Natural killer cell (primary cell): ENCODE measurements at regions not wholly inside any gene's neighbourhood (a gene's known extent, or its start where the extent isn't known, plus 50 kb on each side); places are given as distances from the start of the nearest gene placed in this dataset.
A peak's percentile ranks its signal among the peaks of the same experiment; 100 is the strongest.

Experiments
- ATAC-seq, 3 donors: fragments of 150-1000 bp in 2 of 3; fragments of 200-7000 bp in 1 of 3; cut with Tn5 transposase; 1 replicate in 1 of 3; 2 replicates in 2 of 3; pipeline ENCODE4 v1.10.0; 2021; ENCODE audit warnings: mild to moderate bottlenecking in 2 of 3, moderate library complexity in 2 of 3
- DNase-seq, 2 donors: peaks; one replicate each; pipeline versions ENCODE4 v3.0.0 to v3.0.0-alpha.2; 2013 to 2021; ENCODE audit warnings: mixed read lengths in 1 of 2
- H3K27ac ChIP-seq: one replicate; pipeline ENCODE4 v1.5.1; 2013; ENCODE audit warnings: mild to moderate bottlenecking, low read length
- H3K27me3 ChIP-seq: one replicate; pipeline ENCODE4 v1.6.1; 2013; ENCODE audit warnings: low read length; ENCODE audit not compliant: control insufficient read depth, insufficient read depth
- H3K36me3 ChIP-seq: one replicate; pipeline ENCODE4 v1.6.1; 2013; ENCODE audit warnings: low read length; ENCODE audit not compliant: control insufficient read depth, insufficient read depth
- H3K4me1 ChIP-seq: one replicate; pipeline ENCODE4 v1.6.1; 2013; ENCODE audit warnings: low read length; ENCODE audit not compliant: control insufficient read depth, insufficient read depth
- H3K4me3 ChIP-seq: one replicate; pipeline ENCODE4 v1.5.1; 2013; ENCODE audit warnings: low read length
- H3K9me3 ChIP-seq: one replicate; pipeline ENCODE4 v1.6.1; 2013; ENCODE audit warnings: low read length; ENCODE audit not compliant: control insufficient read depth, insufficient read depth
- H3K27ac Mint-ChIP-seq, 2 donors: one replicate each; pipeline ENCODE4 v1.8.0; 2022; ENCODE audit warnings: mild to moderate bottlenecking in 2 of 2, mixed read lengths in 2 of 2, moderate library complexity in 1 of 2
- H3K27me3 Mint-ChIP-seq, 2 donors: one replicate each; pipeline ENCODE4 v1.8.0; 2022; ENCODE audit warnings: low read depth in 2 of 2, mixed read lengths in 2 of 2
- H3K36me3 Mint-ChIP-seq: one replicate; pipeline ENCODE4 v1.8.0; 2022; ENCODE audit warnings: mixed read lengths
- H3K4me1 Mint-ChIP-seq, 2 donors: one replicate each; pipeline ENCODE4 v1.8.0; 2022; ENCODE audit warnings: mixed read lengths in 2 of 2
- H3K4me3 Mint-ChIP-seq: one replicate; pipeline ENCODE4 v1.8.0; 2022; ENCODE audit warnings: mild to moderate bottlenecking, moderate library complexity, mixed read lengths
- H3K9me3 Mint-ChIP-seq, 2 donors: one replicate each; pipeline ENCODE4 v1.8.0; 2022; ENCODE audit warnings: mixed read lengths in 2 of 2
- WGBS: methylation state at CpG from one replicate; pipeline ENCODE4 v1.1.7; 2013; ENCODE audit warnings: missing lambda C conversion rate; ENCODE audit not compliant: insufficient coverage; 5-methylcytosine and 5-hydroxymethylcytosine counted together
- intact Hi-C: fragments of 100-400 bp; cut with micrococcal nuclease; formaldehyde crosslinking; loops from one replicate; pipeline ENCODE4 v1.14.2; 2022
- TF ChIP-seq, protein P1 (sequence below): fragments of 200-600 bp; IDR thresholded peaks from one replicate; pipeline ENCODE4 v1.8.0; 2022; ENCODE audit warnings: antibody characterized with exemption

DNA sequence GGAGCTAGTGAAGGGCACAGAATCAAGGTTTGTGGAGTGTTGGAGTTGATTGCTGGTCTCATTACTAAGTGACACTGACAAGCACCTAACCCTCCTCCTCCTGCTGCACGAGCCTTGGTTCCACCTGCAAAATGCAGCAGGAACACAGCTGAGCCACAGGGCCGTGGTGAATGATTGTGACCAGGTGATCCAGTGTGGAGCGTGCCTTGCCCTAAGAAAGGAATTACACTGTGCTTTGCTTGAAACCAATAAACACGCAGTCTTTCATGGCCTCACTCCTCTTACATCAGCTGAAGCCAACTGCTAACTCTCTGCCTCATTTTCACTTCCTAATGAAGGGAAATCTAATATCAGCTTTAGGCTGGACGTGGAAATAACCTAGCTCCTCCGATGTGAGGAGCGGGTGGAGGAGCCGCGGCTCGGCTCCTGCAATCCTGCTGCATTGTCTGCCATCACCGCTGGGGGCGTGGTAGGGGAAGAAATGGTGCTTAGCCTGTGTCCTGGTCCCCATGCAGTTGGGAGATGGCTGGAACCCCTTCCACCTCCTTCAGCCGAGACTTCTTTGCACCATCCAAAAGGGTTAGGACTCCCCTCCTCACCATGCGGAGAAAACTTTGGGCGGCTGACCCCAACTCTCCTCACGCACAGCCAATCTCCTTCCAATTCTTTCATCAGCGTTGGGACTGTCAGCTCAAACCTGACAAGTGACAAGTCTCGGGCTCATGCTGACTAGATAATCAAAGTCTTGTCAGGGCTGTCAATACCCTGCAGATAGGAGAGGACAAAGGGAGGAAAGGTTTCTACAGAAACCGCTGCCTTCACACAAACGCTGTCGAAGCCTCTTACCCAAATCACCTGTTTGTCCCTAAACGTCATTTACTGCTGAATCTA, 427.9 kb downstream of the ZNF536 start:
- peaks cover 0 to 10% of the 10 kb centered on the region in 2 donors for H3K27me3 Mint-ChIP-seq
- no peak overlapping the region for H3K4me3 Mint-ChIP-seq
- Histone ChIP-seq H3K27me3 (peaks cover 5% of the 10 kb centered on the region), H3K27ac (no peak overlapping the region), H3K4me3 (no peak overlapping the region), H3K4me1 (peaks cover 12% of the 10 kb centered on the region), H3K9me3 (no peaks in the 10 kb centered on the region), H3K36me3 (no peaks in the 10 kb centered on the region)
- peaks cover 5 to 16% of the 10 kb centered on the region in 2 donors for H3K4me1 Mint-ChIP-seq
- no peaks in the 10 kb centered on the region for H3K9me3 Mint-ChIP-seq
- intact Hi-C loops = no loop called here
- H3K36me3 Mint-ChIP-seq = no peaks in the 10 kb centered on the region
- peak in 1 of 3 donors; percentile 57 for ATAC-seq
- no peak overlapping the region for H3K27ac Mint-ChIP-seq
- TF ChIP-seq, protein P1, sequence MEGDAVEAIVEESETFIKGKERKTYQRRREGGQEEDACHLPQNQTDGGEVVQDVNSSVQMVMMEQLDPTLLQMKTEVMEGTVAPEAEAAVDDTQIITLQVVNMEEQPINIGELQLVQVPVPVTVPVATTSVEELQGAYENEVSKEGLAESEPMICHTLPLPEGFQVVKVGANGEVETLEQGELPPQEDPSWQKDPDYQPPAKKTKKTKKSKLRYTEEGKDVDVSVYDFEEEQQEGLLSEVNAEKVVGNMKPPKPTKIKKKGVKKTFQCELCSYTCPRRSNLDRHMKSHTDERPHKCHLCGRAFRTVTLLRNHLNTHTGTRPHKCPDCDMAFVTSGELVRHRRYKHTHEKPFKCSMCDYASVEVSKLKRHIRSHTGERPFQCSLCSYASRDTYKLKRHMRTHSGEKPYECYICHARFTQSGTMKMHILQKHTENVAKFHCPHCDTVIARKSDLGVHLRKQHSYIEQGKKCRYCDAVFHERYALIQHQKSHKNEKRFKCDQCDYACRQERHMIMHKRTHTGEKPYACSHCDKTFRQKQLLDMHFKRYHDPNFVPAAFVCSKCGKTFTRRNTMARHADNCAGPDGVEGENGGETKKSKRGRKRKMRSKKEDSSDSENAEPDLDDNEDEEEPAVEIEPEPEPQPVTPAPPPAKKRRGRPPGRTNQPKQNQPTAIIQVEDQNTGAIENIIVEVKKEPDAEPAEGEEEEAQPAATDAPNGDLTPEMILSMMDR = peak; percentile 60
- peak in 1 of 2 donors; percentile 18 for DNase-seq
- WGBS = 44% methylated on average over 20 of the region's 22 CpGs

DNA sequence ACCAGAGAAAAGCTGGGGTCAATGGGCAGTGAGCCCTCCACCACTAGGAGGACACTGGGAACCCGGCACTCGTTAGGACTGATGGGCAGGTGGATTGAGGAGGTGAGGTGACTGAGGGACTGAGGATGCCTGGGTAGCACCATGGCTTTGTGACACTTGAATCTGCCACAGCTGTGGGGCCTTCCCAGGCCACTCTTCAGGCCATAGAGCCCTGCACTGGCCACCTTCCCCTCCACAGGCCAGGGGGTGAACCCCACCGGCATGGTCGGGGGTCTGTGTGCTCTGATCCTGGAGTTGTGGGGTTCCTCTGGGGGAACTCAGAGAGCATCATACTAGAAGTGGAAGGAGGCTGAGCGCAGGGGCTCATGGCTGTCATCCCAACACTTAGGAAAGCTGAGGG, 423.5 kb downstream of the ZNF536 start:
- 98% methylated on average over 5 of the region's 5 CpGs for WGBS
- H3K9me3 Mint-ChIP-seq = no peaks in the 10 kb centered on the region
- peaks cover 0 to 5% of the 10 kb centered on the region in 2 donors for H3K4me1 Mint-ChIP-seq
- H3K4me1 ChIP-seq = no peaks in the 10 kb centered on the region
- TF ChIP-seq, protein P1 = no peak
- ATAC-seq (no peak), DNase-seq (no peak)
- intact Hi-C loops = no loop called here
- no peaks in the 10 kb centered on the region for H3K9me3 ChIP-seq
- H3K4me3 Mint-ChIP-seq = no peak overlapping the region
- H3K36me3 Mint-ChIP-seq = no peaks in the 10 kb centered on the region
- no peak overlapping the region for H3K27ac ChIP-seq
- H3K27me3 Mint-ChIP-seq = peaks cover 0 to 13% of the 10 kb centered on the region in 2 donors
- no peaks in the 10 kb centered on the region for H3K36me3 ChIP-seq
- no peak overlapping the region for H3K27ac Mint-ChIP-seq
- no peak overlapping the region for H3K4me3 ChIP-seq
- H3K27me3 ChIP-seq = peaks cover 5% of the 10 kb centered on the region

DNA sequence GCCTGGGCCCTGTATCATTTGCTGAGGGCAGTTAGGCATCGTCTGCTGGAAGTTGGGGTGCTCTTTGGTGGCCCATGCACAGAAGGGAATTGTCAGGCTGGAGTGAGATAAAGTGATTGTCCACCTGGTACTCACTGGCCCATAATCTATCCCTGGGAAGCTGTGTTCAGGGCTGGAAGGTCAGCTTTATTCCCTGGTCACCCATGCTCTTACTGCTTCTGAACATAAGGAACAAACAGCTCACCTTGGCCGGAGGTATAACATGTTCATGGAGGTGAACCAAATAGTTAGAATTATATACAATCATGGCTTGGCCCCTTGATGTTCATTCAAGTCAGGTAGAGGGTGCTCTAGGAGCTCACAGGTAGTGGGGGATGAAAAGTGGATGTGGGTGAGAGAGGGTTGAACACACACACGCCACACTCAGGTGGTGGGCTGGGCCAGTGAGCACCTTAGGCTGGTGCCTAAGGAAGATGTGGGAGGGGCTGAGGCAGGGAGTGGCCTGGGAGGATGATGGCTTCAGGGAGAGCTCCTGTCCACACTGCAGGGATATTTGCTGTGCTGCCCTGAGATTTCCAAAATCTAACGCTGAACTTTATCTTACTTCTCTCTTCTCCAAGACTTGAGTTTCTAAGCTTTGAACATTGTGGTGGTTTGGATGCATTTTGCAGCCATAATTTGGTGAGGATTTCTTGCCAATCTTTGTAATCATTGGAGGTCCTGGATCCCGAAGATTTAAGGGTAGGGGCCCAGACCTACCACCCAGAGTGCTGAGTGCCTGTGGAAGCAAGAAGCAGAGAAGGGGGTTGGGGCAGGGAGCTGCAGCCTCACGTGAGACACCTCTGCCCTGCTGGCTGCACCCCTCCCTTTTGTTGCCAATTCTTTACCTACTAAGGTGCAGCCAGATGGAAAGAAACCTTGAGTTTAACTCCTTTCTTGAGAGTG, 420.6 kb downstream of the ZNF536 start:
- no peaks in the 10 kb centered on the region for H3K4me1 ChIP-seq
- intact Hi-C loops = no loop called here
- ATAC-seq (no peak), DNase-seq (no peak)
- WGBS = 77% methylated on average over 6 of the region's 6 CpGs
- Mint-ChIP-seq H3K4me1 (no peaks in the 10 kb centered on the region), H3K27ac (no peak overlapping the region), H3K9me3 (no peaks in the 10 kb centered on the region), H3K4me3 (no peak overlapping the region), H3K36me3 (no peaks in the 10 kb centered on the region), H3K27me3 (peaks cover 0 to 3% of the 10 kb centered on the region in 2 donors)
- H3K36me3 ChIP-seq = no peaks in the 10 kb centered on the region
- no peaks in the 10 kb centered on the region for H3K9me3 ChIP-seq
- TF ChIP-seq, protein P1 = no peak
- no peaks in the 10 kb centered on the region for H3K27me3 ChIP-seq
- no peak overlapping the region for H3K4me3 ChIP-seq
- H3K27ac ChIP-seq = no peak overlapping the region
